Mesodermal cell (in vitro differentiated cells): ENCODE measurements at regions not wholly inside any gene's neighbourhood (a gene's known extent, or its start where the extent isn't known, plus 50 kb on each side); places are given as distances from the start of the nearest gene placed in this dataset.

Source experiments
- H3K27ac ChIP-seq: 2 replicates; pipeline ENCODE4 v1.7.0; 2013; ENCODE audit warnings: mild to moderate bottlenecking, low read depth, low read length, moderate library complexity; ENCODE audit not compliant: severe bottlenecking
- H3K36me3 ChIP-seq: 2 replicates; pipeline ENCODE4 v1.7.1; 2013; ENCODE audit warnings: mild to moderate bottlenecking, low read length, moderate library complexity; ENCODE audit not compliant: control insufficient read depth, insufficient read depth
- H3K4me1 ChIP-seq: one replicate; pipeline ENCODE4 v1.7.1; 2013; ENCODE audit warnings: mild to moderate bottlenecking, low read length; ENCODE audit not compliant: insufficient read depth, control insufficient read depth, poor library complexity, severe bottlenecking
- H3K4me3 ChIP-seq: 2 replicates; pipeline ENCODE4 v1.7.0; 2013; ENCODE audit warnings: low read length, control low read depth, mild to moderate bottlenecking; ENCODE audit not compliant: insufficient read depth, poor library complexity, severe bottlenecking; ENCODE audit errors: extremely low read depth
- H3K9me3 ChIP-seq: 2 replicates; pipeline ENCODE4 v1.7.1; 2013; ENCODE audit warnings: mild to moderate bottlenecking, low read length, moderate library complexity; ENCODE audit not compliant: control insufficient read depth
- WGBS, 2 experiments: methylation state at CpG; one replicate each; pipeline ENCODE4 v1.1.5; 2013; ENCODE audit warnings: missing lambda C conversion rate in 2 of 2; ENCODE audit not compliant: insufficient coverage in 2 of 2; 5-methylcytosine and 5-hydroxymethylcytosine counted together

DNA sequence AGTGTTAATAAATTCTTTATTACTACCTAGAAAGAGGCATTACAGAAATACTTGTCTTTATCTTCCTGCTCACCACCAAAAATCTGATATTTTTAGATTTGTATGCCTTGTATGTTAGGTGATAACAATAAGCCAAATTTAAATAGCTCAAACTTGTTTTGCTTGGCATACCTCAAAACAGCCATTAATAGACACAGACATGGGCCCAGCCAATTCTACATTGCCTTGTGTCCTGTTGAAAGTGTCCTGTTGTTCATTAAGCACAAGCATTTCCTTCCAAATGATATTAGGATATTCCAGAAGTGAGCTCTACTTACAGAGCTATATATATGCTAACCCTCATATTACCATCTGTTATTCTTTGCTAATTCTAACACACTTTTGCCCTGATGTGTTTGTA is 438.6 kb upstream of the ZNF385D start:
- Histone ChIP-seq H3K4me1 (no peaks in the 10 kb centered on the region), H3K9me3 (no peaks in the 10 kb centered on the region), H3K27ac (no peak overlapping the region), H3K4me3 (no peak overlapping the region), H3K36me3 (no peaks in the 10 kb centered on the region)

DNA sequence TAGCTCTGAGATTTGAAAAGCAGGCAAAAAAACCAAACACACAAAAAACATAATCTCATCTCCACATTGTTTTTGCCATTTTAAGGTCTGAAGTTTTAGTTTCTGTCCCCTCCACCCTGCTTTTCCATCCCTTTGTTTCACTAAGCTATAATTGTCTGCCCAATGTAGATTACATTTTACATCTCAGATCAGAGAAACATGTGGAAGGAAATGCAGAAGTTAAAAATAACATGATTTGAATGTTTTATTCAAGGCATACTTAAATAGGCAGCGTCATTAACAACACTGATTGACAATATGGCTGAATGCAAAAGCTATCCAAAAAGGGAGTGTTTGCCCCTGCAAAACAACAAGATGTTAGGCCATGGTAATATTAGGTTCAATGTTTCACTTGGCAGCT is 448.1 kb upstream of the ZNF385D start:
- WGBS, 2 experiments: no CpG with 5 or more reads among the region's 1 CpG
- H3K4me1 ChIP-seq: no peaks in the 10 kb centered on the region
- H3K36me3 ChIP-seq: no peaks in the 10 kb centered on the region
- no peak overlapping the region for H3K27ac ChIP-seq
- no peaks in the 10 kb centered on the region for H3K9me3 ChIP-seq
- no peak overlapping the region for H3K4me3 ChIP-seq

DNA sequence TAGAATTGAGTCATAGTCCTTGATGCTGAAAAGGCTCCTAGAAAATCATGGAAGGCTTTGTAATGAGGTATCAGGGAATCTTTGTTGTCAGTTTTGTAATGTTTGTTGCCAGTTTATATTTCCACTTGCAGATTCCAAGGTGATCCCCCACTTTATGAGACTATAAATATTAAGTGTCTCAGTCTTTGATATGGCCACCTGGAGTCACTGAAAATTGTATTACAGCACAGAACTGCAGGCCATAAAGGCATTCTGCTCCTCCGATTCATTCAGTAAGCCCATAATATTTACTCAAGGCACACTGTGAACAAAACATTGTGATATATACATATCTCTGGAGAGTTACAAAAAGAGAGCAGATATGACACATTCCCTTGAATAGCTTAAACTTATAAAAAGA is 457.8 kb upstream of the ZNF385D start:
- H3K36me3 ChIP-seq: no peaks in the 10 kb centered on the region
- no peak overlapping the region for H3K4me3 ChIP-seq
- H3K27ac ChIP-seq: no peak overlapping the region
- H3K4me1 ChIP-seq: no peaks in the 10 kb centered on the region
- no CpG with 5 or more reads among the region's 1 CpG for WGBS, 2 experiments
- no peaks in the 10 kb centered on the region for H3K9me3 ChIP-seq

DNA sequence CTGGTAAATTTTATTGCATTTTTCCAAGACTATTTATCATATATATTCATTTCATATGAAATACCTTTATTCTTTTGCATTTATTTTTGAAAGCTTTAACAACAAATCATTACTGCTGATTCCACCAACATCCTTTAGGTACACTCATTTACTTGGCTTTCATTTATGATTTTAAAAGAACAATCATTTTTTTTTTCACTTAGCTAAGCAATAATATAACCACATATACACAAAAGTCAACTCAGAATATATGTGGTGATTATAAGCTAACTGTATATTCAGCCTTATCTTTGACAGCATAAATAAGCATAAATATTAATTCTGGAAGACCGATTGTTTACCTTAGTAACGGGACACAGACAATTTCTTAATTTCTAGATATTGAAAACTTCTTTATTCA is 458.6 kb upstream of the ZNF385D start:
- no peaks in the 10 kb centered on the region for H3K4me1 ChIP-seq
- H3K4me3 ChIP-seq: no peak overlapping the region
- no peaks in the 10 kb centered on the region for H3K36me3 ChIP-seq
- no peaks in the 10 kb centered on the region for H3K9me3 ChIP-seq
- no CpG with 5 or more reads among the region's 2 CpGs for WGBS, 2 experiments
- H3K27ac ChIP-seq: no peak overlapping the region

DNA sequence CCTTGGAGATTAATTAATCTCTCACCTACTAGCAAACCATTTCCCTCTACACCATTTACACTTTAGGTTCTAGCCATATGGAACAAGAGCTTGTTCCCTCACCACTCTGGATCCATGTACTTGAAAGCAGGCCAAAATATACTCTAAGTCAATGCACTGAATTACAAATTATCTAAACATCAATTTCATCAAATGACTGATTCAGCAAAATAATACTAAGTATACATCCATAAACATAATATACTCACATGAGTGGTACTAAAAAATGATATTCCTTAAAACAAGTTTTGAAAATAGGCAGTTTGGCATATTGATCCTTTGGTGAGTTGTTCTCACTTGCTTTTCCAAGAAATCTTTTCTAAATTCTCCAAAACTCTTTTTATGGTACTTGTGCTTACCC is 459.7 kb upstream of the ZNF385D start:
- no peak overlapping the region for H3K4me3 ChIP-seq
- H3K36me3 ChIP-seq: no peaks in the 10 kb centered on the region
- no peaks in the 10 kb centered on the region for H3K4me1 ChIP-seq
- H3K9me3 ChIP-seq: no peaks in the 10 kb centered on the region
- H3K27ac ChIP-seq: no peak overlapping the region

DNA sequence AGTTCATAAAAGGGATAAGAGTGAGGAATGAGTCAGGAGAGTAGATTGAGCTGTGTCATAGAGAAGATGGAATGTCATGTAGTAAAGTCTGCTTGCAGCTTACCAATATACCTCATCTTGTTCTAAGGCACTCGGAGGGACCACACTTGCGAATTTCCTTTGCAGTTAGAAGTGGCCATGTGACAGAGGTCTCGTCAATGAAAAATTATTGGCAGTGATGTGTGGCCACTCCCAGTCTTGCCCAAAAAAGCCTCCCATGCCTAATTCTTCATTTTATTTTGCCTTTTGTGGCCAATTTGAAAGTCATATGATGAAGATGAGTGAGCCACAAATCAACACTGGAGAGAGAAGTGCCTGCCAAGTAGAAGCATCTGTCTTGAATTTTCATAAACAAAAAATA is 465.6 kb upstream of the ZNF385D start:
- H3K4me1 ChIP-seq: no peaks in the 10 kb centered on the region
- WGBS, 2 experiments: 85% methylated on average over 3 of the region's 3 CpGs; no CpG with 5 or more reads in 1 of the 2 experiments
- no peaks in the 10 kb centered on the region for H3K9me3 ChIP-seq
- H3K27ac ChIP-seq: no peak overlapping the region
- H3K4me3 ChIP-seq: no peak overlapping the region
- no peaks in the 10 kb centered on the region for H3K36me3 ChIP-seq

DNA sequence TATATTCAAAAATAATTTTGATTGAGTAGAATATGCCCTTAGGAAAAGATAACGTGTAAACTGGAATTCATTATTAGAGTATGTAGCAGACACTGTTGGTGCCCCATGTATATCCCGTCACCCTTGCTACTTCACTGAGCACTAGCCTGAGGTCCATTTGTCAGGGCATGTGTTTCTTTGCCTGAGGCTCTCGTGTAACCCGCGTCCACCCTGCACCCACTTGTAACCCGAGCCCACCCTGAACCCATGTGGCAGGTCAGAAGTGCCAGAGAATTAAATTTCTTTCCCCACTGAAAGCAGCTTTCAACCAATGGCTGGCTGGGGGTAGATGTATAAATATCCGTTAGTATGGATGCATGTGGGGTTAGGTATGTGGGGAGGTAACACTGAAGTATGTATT is 474.2 kb upstream of the ZNF385D start:
- WGBS, 2 experiments: 78 to 88% methylated on average over 5 to 6 of the region's 7 CpGs
- Histone ChIP-seq H3K27ac (no peak overlapping the region), H3K9me3 (no peaks in the 10 kb centered on the region), H3K4me1 (no peaks in the 10 kb centered on the region), H3K36me3 (no peaks in the 10 kb centered on the region), H3K4me3 (no peak overlapping the region)

DNA sequence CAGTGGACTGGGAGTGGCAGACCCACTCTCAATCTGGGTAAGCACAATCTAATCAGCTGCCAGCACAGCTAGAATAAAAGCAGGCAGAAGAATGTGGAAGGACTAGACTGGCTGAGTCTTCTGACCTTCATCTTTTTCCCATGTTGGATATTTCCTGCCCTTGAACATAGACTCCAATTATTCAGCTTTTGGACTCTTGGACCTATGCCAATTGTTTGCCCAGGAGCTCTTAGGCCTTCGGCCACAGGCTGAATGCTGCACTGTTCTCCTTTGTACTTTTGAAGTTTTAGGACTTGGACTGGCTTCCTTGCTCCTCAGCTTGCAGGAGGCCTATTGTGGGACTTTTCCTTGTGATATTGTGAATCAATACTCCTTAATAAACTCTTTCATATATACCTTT is 477.7 kb upstream of the ZNF385D start:
- H3K4me1 ChIP-seq: peaks cover 3% of the 10 kb centered on the region
- 100% methylated on average over 1 of the region's 1 CpG; no CpG with 5 or more reads in 1 of the 2 experiments for WGBS, 2 experiments

DNA sequence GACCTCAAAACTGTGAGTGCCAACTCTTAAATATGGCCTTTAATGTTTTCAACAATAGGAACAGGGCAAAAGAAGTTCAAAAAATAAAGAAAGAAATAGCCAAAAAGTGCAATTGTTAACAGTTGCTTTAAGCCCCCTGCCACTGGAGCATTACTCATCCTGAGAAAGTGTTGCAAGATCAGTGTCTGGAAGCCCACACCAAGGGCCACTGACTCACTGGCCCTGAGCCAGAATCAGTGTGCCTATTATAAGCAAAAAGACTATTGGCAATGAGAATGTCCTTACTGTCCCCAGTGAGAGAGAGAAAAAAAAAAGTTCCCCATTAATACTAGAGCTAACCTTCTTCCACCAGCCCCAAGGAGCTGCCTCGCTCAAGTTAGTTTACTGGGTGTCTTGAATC is 480.1 kb upstream of the ZNF385D start:
- no peaks in the 10 kb centered on the region for H3K9me3 ChIP-seq
- no peak overlapping the region for H3K4me3 ChIP-seq
- WGBS, 2 experiments: 100% methylated on average over 1 of the region's 1 CpG; no CpG with 5 or more reads in 1 of the 2 experiments
- H3K36me3 ChIP-seq: no peaks in the 10 kb centered on the region
- peak overlapping the region; percentile 68 for H3K27ac ChIP-seq
- peaks cover 3% of the 10 kb centered on the region for H3K4me1 ChIP-seq

More for the DNA sequence above, 477.7 kb upstream of the ZNF385D start:
- Histone ChIP-seq H3K9me3 (no peaks in the 10 kb centered on the region), H3K4me3 (no peak overlapping the region), H3K27ac (no peak overlapping the region), H3K36me3 (no peaks in the 10 kb centered on the region)

DNA sequence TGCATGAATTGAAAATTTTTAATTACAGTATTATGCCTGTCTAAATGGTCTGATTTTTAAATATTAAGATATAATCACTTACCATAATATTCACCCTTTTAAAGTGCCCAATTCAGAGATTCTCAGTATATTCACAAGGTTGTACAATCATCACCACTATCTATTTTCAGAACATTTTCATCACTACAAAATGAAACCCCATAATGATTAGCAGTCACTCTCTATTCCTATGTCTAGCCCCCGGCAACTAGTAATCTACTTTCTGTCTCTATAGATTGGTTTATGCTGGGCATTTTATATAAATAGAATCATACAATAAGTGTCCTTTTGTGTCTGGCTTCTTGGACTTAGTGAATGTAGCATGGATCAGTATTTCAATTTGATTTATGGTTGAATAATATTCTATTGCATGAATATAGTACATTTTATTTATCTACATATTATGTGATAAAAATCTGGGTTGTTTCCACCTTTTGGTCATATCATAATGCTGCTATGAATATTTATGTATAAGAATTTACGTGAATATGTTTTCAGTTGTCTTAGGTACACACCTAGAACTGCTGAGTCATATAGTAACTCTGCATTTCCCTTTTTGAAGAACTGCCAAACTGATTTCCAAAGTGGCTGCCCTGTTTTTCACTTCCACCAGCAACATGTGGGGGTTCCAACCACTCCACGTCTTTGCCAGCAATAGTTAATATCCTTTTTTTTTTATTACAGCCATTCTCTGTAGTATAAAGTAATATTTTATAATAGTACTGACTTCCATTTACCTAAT is 485.7 kb upstream of the ZNF385D start:
- H3K4me1 ChIP-seq: no peaks in the 10 kb centered on the region
- H3K9me3 ChIP-seq: no peaks in the 10 kb centered on the region
- no peak overlapping the region for H3K4me3 ChIP-seq
- WGBS, 2 experiments: 100% methylated on average over 1 of the region's 3 CpGs; no CpG with 5 or more reads in 1 of the 2 experiments
- no peaks in the 10 kb centered on the region for H3K36me3 ChIP-seq
- H3K27ac ChIP-seq: no peak overlapping the region

DNA sequence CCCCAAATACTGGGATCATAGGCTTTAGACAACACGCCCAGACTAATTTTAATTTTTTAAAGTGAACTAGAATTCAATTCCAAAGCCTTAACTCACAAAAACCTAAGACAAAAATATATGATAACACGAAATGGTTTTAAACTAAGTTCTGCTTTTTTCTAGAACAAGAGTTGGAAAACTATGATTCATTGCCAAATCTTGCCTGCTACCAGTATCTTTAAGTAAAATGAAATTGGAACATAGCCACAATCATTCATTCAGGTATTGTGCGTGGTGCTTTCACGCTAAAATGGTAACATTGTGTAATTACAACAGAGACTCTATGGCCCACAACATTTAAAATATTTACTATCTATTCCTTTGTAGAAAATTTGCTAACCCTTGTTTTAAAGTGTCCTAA is 488.0 kb upstream of the ZNF385D start:
- Histone ChIP-seq H3K27ac (no peak overlapping the region), H3K4me1 (no peaks in the 10 kb centered on the region), H3K4me3 (no peak overlapping the region), H3K36me3 (no peaks in the 10 kb centered on the region), H3K9me3 (no peaks in the 10 kb centered on the region)
- 77% methylated on average over 2 of the region's 4 CpGs; no CpG with 5 or more reads in 1 of the 2 experiments for WGBS, 2 experiments
